Neuronal stem cell (in vitro differentiated cells): ENCODE measurements at regions not wholly inside any gene's neighbourhood (a gene's known extent, or its start where the extent isn't known, plus 50 kb on each side); places are given as distances from the start of the nearest gene placed in this dataset.

Source experiments
- DNase-seq: peaks from one replicate; pipeline ENCODE4 v3.0.0-alpha.2; 2013; ENCODE audit warnings: low spot score
- H2AFZ ChIP-seq: one replicate; pipeline ENCODE4 v1.6.1; 2013; ENCODE audit warnings: mild to moderate bottlenecking, low read length, inconsistent platforms
- H2AK5ac ChIP-seq: 2 replicates; pipeline ENCODE4 v1.6.1; 2013; ENCODE audit warnings: low read depth, mild to moderate bottlenecking, inconsistent platforms, low read length, moderate library complexity, mixed read lengths
- H2BK120ac ChIP-seq: 2 replicates; pipeline ENCODE4 v1.6.1; 2013; ENCODE audit warnings: low read depth, mild to moderate bottlenecking, inconsistent platforms, low read length, moderate library complexity, mixed read lengths
- H2BK12ac ChIP-seq: one replicate; pipeline ENCODE4 v1.6.1; 2013; ENCODE audit warnings: low read length, inconsistent platforms
- H2BK15ac ChIP-seq: 2 replicates; pipeline ENCODE4 v1.6.1; 2013; ENCODE audit warnings: mild to moderate bottlenecking, low read length, inconsistent platforms, mixed read lengths
- H2BK5ac ChIP-seq: one replicate; pipeline ENCODE4 v1.6.1; 2013; ENCODE audit warnings: inconsistent platforms, mild to moderate bottlenecking, low read length, moderate library complexity
- H3K14ac ChIP-seq: one replicate; pipeline ENCODE4 v1.6.1; 2013; ENCODE audit warnings: low read length, inconsistent platforms
- H3K18ac ChIP-seq: 2 replicates; pipeline ENCODE4 v1.6.1; 2013; ENCODE audit warnings: low read length, inconsistent platforms
- H3K23ac ChIP-seq: 2 replicates; pipeline ENCODE4 v1.6.1; 2013; ENCODE audit warnings: low read depth, mild to moderate bottlenecking, mixed read lengths, low read length, inconsistent platforms; ENCODE audit not compliant: poor library complexity
- H3K27ac ChIP-seq: replicated peaks from 3 replicates; pipeline ENCODE4 v1.5.1; 2013; ENCODE audit warnings: low read length, inconsistent platforms
- H3K27me3 ChIP-seq, 3 experiments: 2 replicates each; pipeline ENCODE4 v1.6.1; 2013; ENCODE audit warnings: low read length in 3 of 3, mild to moderate bottlenecking in 2 of 3, inconsistent platforms in 1 of 3, low read depth in 1 of 3, mixed read lengths in 1 of 3, moderate library complexity in 1 of 3; ENCODE audit not compliant: control insufficient read depth in 3 of 3, insufficient read depth in 3 of 3
- H3K36me3 ChIP-seq, 2 donors: replicated peaks in 1 of 2; 2 replicates each; pipeline ENCODE4 v1.6.1; 2013; ENCODE audit warnings: low read length in 2 of 2; ENCODE audit not compliant: control insufficient read depth in 2 of 2, insufficient read depth in 2 of 2
- H3K4ac ChIP-seq: 2 replicates; pipeline ENCODE4 v1.6.1; 2013; ENCODE audit warnings: inconsistent platforms, mild to moderate bottlenecking, low read length, moderate library complexity
- H3K4me1 ChIP-seq, 2 donors: 1 replicate in 1 of 2; 2 replicates in 1 of 2; pipeline ENCODE4 v1.6.1; 2013; ENCODE audit warnings: low read length in 2 of 2, low read depth in 1 of 2; ENCODE audit not compliant: control insufficient read depth in 2 of 2, insufficient read depth in 1 of 2
- H3K4me2 ChIP-seq: one replicate; pipeline ENCODE4 v1.6.1; 2013; ENCODE audit warnings: mild to moderate bottlenecking, low read length, inconsistent platforms; ENCODE audit not compliant: insufficient read depth, poor library complexity, severe bottlenecking
- H3K4me3 ChIP-seq, 2 donors: 2 replicates each; pipeline ENCODE4 v1.5.1; 2013; ENCODE audit warnings: low read length in 2 of 2, mild to moderate bottlenecking in 2 of 2, inconsistent platforms in 1 of 2, moderate library complexity in 1 of 2
- H3K79me1 ChIP-seq: one replicate; pipeline ENCODE4 v1.6.1; 2013; ENCODE audit warnings: low read depth, mild to moderate bottlenecking, inconsistent platforms, low read length, moderate library complexity
- H3K9ac ChIP-seq: one replicate; pipeline ENCODE4 v1.6.1; 2013; ENCODE audit warnings: mild to moderate bottlenecking, low read depth, low read length, inconsistent platforms; ENCODE audit not compliant: poor library complexity
- H3K9me3 ChIP-seq, 2 donors: replicated peaks in 1 of 2; 2 replicates each; pipeline versions ENCODE3 to v1.6.1; 2013; ENCODE audit warnings: low read length in 2 of 2, mild to moderate bottlenecking in 2 of 2, inconsistent platforms in 1 of 2, low read depth in 1 of 2, mixed read lengths in 1 of 2, moderate library complexity in 1 of 2; ENCODE audit not compliant: control insufficient read depth in 2 of 2, insufficient read depth in 1 of 2
- H4K8ac ChIP-seq: one replicate; pipeline ENCODE4 v1.6.1; 2013; ENCODE audit warnings: low read depth, mild to moderate bottlenecking, inconsistent platforms, low read length, moderate library complexity
- H4K91ac ChIP-seq: one replicate; pipeline ENCODE4 v1.6.1; 2013; ENCODE audit warnings: low read length, low read depth, mild to moderate bottlenecking, inconsistent platforms; ENCODE audit not compliant: poor library complexity
- WGBS, 2 donors: extraction: QIAGEN DNeasy Blood & Tissue Kit; methylation state at CpG; one replicate each; pipeline ENCODE4 v1.1.7; 2013; ENCODE audit warnings: missing lambda C conversion rate in 2 of 2, mixed read lengths in 1 of 2; ENCODE audit not compliant: insufficient read length in 2 of 2, insufficient replicate concordance in 1 of 2; ENCODE audit errors: extremely low coverage in 2 of 2; 5-methylcytosine and 5-hydroxymethylcytosine counted together

DNA sequence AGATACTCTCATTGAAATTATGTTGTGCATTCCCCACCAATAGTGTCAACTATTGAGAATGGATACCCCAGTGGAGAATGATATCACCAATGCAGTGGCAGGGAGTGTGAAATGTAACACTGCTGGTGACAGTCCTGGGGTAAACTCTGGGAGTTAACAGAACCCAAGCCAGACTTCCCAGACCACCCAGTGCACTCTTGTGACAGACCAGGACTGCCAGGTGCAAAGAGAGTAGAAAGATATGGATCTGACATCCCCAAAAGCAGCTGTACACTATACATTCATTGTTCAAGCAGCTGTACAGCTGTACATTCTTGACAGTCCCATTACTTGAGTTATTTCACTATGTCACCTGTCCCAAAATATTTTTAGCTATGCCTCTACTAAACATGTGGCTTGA is 886.6 kb downstream of the DIAPH3 start:
- H3K18ac ChIP-seq, result no peak overlapping the region
- H3K4ac ChIP-seq, result no peak overlapping the region
- no peak overlapping the region for H2BK15ac ChIP-seq
- H2AK5ac ChIP-seq, result no peak overlapping the region
- no peak overlapping the region for H3K4me2 ChIP-seq
- H3K27me3 ChIP-seq, result no peaks in the 10 kb centered on the region
- H3K14ac ChIP-seq, result no peak overlapping the region
- H3K27ac ChIP-seq, result no peak overlapping the region
- H2AFZ ChIP-seq, result no peak overlapping the region
- H4K91ac ChIP-seq, result no peak overlapping the region
- H4K8ac ChIP-seq, result no peak overlapping the region
- no peak overlapping the region for H2BK120ac ChIP-seq
- H3K4me3 ChIP-seq, result no peak overlapping the region
- DNase-seq, result no peak
- no peaks in the 10 kb centered on the region for H3K36me3 ChIP-seq
- no peak overlapping the region for H3K23ac ChIP-seq
- no peak overlapping the region for H3K9ac ChIP-seq
- H3K4me1 ChIP-seq, result peaks cover 0 to 15% of the 10 kb centered on the region in 2 donors
- no peak overlapping the region for H2BK5ac ChIP-seq
- H3K9me3 ChIP-seq, result no peaks in the 10 kb centered on the region
- H2BK12ac ChIP-seq, result no peak overlapping the region
- H3K79me1 ChIP-seq, result no peaks in the 10 kb centered on the region

DNA sequence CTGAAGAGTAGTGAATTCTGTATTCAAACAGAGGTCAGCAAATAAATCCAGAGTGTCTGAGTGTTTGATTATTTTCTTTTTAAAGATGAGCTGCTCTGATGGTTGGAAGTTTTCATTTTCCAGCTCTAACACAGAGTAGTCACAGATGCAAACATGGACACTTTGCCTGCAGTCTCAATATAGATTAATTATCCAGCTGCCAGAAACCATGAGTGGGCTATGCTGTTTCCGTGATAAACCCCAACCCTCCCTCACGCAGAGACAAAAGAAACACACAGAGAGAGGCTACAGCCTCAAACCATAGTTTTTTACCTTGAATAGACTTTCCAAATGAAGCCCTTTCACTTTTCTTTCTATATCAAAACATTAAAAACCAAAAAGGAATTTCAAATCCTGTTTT is 884.7 kb downstream of the DIAPH3 start:
- Histone ChIP-seq H3K4ac (no peak overlapping the region), H3K9me3 (no peaks in the 10 kb centered on the region), H3K18ac (no peak overlapping the region), H2BK120ac (no peak overlapping the region), H3K9ac (no peak overlapping the region), H3K4me3 (no peak overlapping the region), H3K27me3 (no peaks in the 10 kb centered on the region), H2AFZ (peak overlapping the region; percentile 65), H3K36me3 (no peaks in the 10 kb centered on the region), H3K14ac (no peak overlapping the region), H2BK15ac (no peak overlapping the region), H2BK5ac (no peak overlapping the region), H2BK12ac (no peak overlapping the region), H3K23ac (no peak overlapping the region), H3K27ac (no peak overlapping the region), H3K4me1 (peaks cover 0 to 15% of the 10 kb centered on the region in 2 donors), H2AK5ac (no peak overlapping the region), H4K8ac (no peak overlapping the region), H3K79me1 (no peaks in the 10 kb centered on the region), H3K4me2 (no peak overlapping the region), H4K91ac (no peak overlapping the region)
- no peak for DNase-seq
- no CpG with 5 or more reads among the region's 2 CpGs for WGBS, 2 donors

DNA sequence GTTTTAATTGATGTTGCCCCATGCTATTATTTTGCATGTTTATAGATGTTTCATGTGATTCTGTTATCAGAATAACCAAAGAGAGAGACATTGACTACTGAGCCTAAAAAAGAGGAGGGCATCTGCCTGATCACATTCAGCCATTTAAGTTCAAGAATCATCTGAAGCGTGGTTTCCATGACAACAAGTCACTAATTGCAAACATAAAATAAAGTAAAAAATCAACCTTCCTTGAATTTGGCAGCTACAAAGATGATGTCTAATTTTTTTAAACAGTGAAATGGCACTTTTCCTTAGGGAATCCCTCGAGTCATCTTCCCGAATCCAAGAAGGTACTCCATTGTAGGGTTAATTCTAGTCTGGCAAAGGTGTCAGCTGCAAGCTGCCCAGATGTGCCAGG is 884.2 kb downstream of the DIAPH3 start:
- Histone ChIP-seq H3K79me1 (no peaks in the 10 kb centered on the region), H3K36me3 (no peaks in the 10 kb centered on the region), H3K27ac (no peak overlapping the region), H3K14ac (no peak overlapping the region), H4K8ac (no peak overlapping the region), H4K91ac (no peak overlapping the region), H2AFZ (peak overlapping the region; percentile 65), H3K4me2 (no peak overlapping the region), H3K23ac (no peak overlapping the region), H3K9me3 (no peaks in the 10 kb centered on the region), H2BK5ac (no peak overlapping the region), H3K4me1 (peaks cover 0 to 15% of the 10 kb centered on the region in 2 donors), H3K4me3 (no peak overlapping the region), H3K9ac (no peak overlapping the region), H2BK15ac (no peak overlapping the region), H2AK5ac (no peak overlapping the region), H3K18ac (no peak overlapping the region), H2BK12ac (no peak overlapping the region), H3K4ac (no peak overlapping the region), H2BK120ac (no peak overlapping the region), H3K27me3 (no peaks in the 10 kb centered on the region)
- no CpG with 5 or more reads among the region's 3 CpGs for WGBS, 2 donors
- no peak for DNase-seq

DNA sequence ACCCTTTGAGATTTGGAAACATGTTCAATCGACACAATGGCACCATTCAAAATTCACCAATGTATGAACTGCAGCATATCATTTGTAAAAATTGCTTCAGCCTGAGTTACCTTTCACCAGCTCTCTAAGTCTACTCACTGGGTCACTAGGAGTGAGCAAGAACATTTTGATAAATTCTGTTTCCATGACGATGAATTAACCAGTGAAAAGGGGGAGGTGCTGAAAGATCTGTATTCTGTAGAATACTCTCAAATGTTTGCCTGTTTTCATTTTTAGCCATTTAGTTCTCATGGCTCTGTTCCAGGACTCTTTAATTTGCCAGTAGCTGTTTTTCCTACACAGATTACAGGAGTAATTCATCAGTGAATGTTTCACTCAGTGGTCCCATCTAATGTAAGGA is 883.4 kb downstream of the DIAPH3 start:
- Histone ChIP-seq H4K91ac (no peak overlapping the region), H2AFZ (peak overlapping the region; percentile 36), H2BK15ac (no peak overlapping the region), H3K4me1 (peaks cover 0 to 15% of the 10 kb centered on the region in 2 donors), H3K4me2 (no peak overlapping the region), H2BK120ac (no peak overlapping the region), H3K4ac (no peak overlapping the region), H3K27ac (no peak overlapping the region), H3K36me3 (no peaks in the 10 kb centered on the region), H3K9me3 (no peaks in the 10 kb centered on the region), H3K27me3 (no peaks in the 10 kb centered on the region), H2BK12ac (no peak overlapping the region), H3K23ac (no peak overlapping the region), H3K4me3 (no peak overlapping the region), H4K8ac (no peak overlapping the region), H3K79me1 (no peaks in the 10 kb centered on the region), H3K9ac (no peak overlapping the region), H3K18ac (no peak overlapping the region), H3K14ac (no peak overlapping the region), H2AK5ac (no peak overlapping the region), H2BK5ac (no peak overlapping the region)
- WGBS, 2 donors, result no CpG with 5 or more reads among the region's 2 CpGs
- DNase-seq, result no peak
